ENCODE measurements at regions not wholly inside any gene's neighbourhood (a gene's known extent, or its start where the extent isn't known, plus 50 kb on each side); places are given as distances from the start of the nearest gene placed in this dataset.

DNA sequence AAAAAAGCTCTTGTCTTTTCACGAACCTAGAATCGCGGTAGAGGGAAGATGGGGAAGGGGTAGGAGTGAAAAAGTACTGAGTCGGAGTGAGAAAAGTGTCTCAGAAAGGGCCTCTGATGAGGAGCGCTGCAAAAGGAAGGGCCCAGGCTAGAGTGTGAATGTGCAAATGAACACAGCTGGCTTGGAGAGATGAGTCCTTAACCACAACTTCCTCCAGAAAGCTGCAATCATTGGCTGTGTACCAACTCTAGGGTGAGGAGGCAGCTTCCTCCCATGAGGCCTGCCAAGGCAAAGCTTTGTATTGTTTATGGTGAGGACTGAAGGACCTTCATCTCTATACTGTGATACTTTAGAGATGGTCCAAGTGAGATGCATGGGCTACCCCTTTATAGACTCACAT is 566.9 kb upstream of the ANO5 start:
- no peak for DNase-seq (ENCODE audit: low read depth in 1 of 2, low spot score in 1 of 2)
- in situ Hi-C loops (cut with HindIII; ENCODE audit: low pct_unique_long_range_greater_than_20kb, low sequenced_read_pairs), result no loop called here
- TF ChIP-seq JUND (IDR thresholded peaks at IDR 0.05; ENCODE audit: low read depth), result no peak

GRCh38 chr11:21628641-21629040 is 564.2 kb upstream of the ANO5 start:
- TF ChIP-seq JUND (IDR thresholded peaks at IDR 0.05; ENCODE audit: low read depth), result no peak
- in situ Hi-C loops (cut with HindIII; ENCODE audit: low pct_unique_long_range_greater_than_20kb, low sequenced_read_pairs), result no loop called here
- DNase-seq (ENCODE audit: low read depth in 1 of 2, low spot score in 1 of 2), result no peak

- no peak for DNase-seq (ENCODE audit: low read depth in 1 of 2, low spot score in 1 of 2)
- no peak for TF ChIP-seq JUND (IDR thresholded peaks at IDR 0.05; ENCODE audit: low read depth)
- in situ Hi-C loops (cut with HindIII; ENCODE audit: low pct_unique_long_range_greater_than_20kb, low sequenced_read_pairs), result no loop called here
Measured at GRCh38 chr11:21630934-21631478, 561.9 kb upstream of the ANO5 start.

- in situ Hi-C loops (cut with HindIII; ENCODE audit: low pct_unique_long_range_greater_than_20kb, low sequenced_read_pairs), result no loop called here
- no peak for TF ChIP-seq JUND (IDR thresholded peaks at IDR 0.05; ENCODE audit: low read depth)
- no peak for DNase-seq (ENCODE audit: low read depth in 1 of 2, low spot score in 1 of 2)
Measured at GRCh38 chr11:21631991-21632390, 560.9 kb upstream of the ANO5 start.

GRCh38 chr11:21634491-21634890 is 558.4 kb upstream of the ANO5 start:
- in situ Hi-C loops (cut with HindIII; ENCODE audit: low pct_unique_long_range_greater_than_20kb, low sequenced_read_pairs), result no loop called here
- TF ChIP-seq JUND (IDR thresholded peaks at IDR 0.05; ENCODE audit: low read depth), result no peak
- DNase-seq (ENCODE audit: low read depth in 1 of 2, low spot score in 1 of 2), result no peak

GRCh38 chr11:21634956-21635355 is 557.9 kb upstream of the ANO5 start:
- in situ Hi-C loops (cut with HindIII; ENCODE audit: low pct_unique_long_range_greater_than_20kb, low sequenced_read_pairs), result no loop called here
- no peak for DNase-seq (ENCODE audit: low read depth in 1 of 2, low spot score in 1 of 2)
- TF ChIP-seq JUND (IDR thresholded peaks at IDR 0.05; ENCODE audit: low read depth), result no peak

DNA sequence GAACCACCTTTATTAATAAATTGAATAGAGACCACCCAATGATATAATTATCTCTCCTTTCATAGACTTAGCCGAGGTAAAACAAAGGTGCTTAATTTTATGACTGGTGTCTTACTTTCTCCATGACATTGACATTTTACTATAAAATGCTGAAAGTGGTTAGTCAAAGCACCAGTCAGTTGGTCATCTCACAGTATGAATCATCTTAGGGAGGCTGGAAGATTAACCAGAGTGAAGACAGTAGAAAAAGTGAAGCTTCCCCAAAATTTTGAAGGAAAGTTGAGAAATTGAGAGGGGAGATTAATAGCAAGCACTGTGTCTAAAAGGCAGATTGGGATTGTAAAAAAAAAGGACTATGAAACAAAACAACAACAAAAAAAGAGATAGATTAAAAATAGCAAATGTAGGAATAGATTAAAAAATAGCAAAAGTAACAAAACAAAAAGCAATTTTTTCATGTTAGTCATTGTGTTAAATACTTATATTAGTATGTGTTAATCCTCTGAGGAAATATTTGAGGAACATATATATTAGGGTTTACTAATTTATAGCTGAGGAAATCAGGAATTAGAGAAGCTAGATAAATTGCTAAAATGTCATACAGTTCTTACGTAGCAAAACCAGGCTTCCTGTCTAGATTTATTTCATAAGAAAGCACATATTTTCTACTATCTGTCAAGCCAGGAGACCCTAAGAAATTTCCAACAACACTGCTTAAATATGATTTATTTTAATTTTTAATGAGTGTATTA is 557.3 kb upstream of the ANO5 start:
- no peak for DNase-seq (ENCODE audit: low read depth in 1 of 2, low spot score in 1 of 2)
- in situ Hi-C loops (cut with HindIII; ENCODE audit: low pct_unique_long_range_greater_than_20kb, low sequenced_read_pairs), result no loop called here
- no peak for TF ChIP-seq JUND (IDR thresholded peaks at IDR 0.05; ENCODE audit: low read depth)

DNA sequence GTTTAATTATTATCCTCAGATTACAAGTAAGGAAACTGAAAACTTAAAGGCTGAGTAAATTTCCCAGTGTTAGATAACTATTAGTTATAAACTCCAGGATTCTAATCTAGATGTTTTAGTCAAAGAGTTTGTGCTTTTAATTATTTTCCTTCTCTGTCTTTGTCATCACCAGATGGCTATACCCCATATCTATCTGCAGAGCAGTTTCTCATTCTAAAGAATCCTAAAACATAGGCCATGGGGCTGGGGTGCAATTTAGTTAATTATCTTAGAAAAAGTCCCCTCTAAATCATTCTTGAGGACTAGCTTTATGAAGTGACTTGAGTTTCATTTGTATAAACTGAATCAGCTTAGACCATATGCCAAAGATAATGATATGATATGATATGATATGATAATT is 556.3 kb upstream of the ANO5 start:
- TF ChIP-seq JUND (IDR thresholded peaks at IDR 0.05; ENCODE audit: low read depth), result no peak
- no peak for DNase-seq (ENCODE audit: low read depth in 1 of 2, low spot score in 1 of 2)
- in situ Hi-C loops (cut with HindIII; ENCODE audit: low pct_unique_long_range_greater_than_20kb, low sequenced_read_pairs), result no loop called here

GRCh38 chr11:21640491-21640890 is 552.4 kb upstream of the ANO5 start:
- DNase-seq (ENCODE audit: low read depth in 1 of 2, low spot score in 1 of 2), result no peak
- TF ChIP-seq JUND (IDR thresholded peaks at IDR 0.05; ENCODE audit: low read depth), result no peak
- in situ Hi-C loops (cut with HindIII; ENCODE audit: low pct_unique_long_range_greater_than_20kb, low sequenced_read_pairs), result no loop called here

DNA sequence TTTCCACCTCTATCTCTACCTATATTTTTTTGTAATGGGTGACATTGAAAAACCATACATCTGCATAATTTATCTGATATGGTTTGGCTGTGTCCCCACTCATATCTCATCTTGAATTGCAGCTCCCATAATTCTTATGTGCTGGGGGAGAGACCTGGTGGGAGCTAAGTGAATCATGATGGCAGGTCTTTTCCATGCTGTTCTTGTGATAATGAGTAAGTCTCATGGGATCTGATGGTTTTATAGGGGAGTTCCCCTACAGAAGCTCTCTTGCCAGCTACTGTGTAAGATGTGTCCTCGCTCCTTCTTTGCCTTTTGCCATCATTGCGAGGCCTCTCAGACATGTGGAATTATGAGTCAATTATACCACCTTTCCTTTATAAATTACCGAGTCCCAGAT is 551.0 kb upstream of the ANO5 start:
- no peak for TF ChIP-seq JUND (IDR thresholded peaks at IDR 0.05; ENCODE audit: low read depth)
- no peak for DNase-seq (ENCODE audit: low read depth in 1 of 2, low spot score in 1 of 2)
- in situ Hi-C loops (cut with HindIII; ENCODE audit: low pct_unique_long_range_greater_than_20kb, low sequenced_read_pairs), result no loop called here

GRCh38 chr11:21646351-21646750 is 546.5 kb upstream of the ANO5 start:
- DNase-seq (ENCODE audit: low read depth in 1 of 2, low spot score in 1 of 2), result no peak
- no peak for TF ChIP-seq JUND (IDR thresholded peaks at IDR 0.05; ENCODE audit: low read depth)
- in situ Hi-C loops (cut with HindIII; ENCODE audit: low pct_unique_long_range_greater_than_20kb, low sequenced_read_pairs), result no loop called here

DNA sequence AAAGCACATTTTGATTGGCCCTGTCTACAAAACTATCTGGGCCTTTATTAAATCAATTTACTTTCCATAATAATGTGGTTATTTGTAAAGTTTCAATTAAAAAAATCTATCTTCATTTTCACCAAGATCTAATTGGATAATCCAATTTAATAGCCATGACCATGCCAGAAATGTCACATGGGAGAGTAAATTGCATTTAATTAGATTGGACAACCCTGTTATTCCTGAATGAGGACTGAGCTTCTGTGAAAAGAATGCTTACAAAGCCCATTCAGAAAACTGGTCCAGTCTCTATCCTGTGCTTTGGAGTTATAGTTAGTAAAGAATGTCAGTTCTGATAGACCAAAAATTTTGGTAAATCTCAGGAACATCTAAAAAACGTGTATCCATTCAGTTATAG is 541.9 kb upstream of the ANO5 start:
- no peak for TF ChIP-seq JUND (IDR thresholded peaks at IDR 0.05; ENCODE audit: low read depth)
- DNase-seq (ENCODE audit: low read depth in 1 of 2, low spot score in 1 of 2), result no peak
- in situ Hi-C loops (cut with HindIII; ENCODE audit: low pct_unique_long_range_greater_than_20kb, low sequenced_read_pairs), result no loop called here

GRCh38 chr11:21653951-21654421 is 538.9 kb upstream of the ANO5 start:
- no peak for DNase-seq (ENCODE audit: low read depth in 1 of 2, low spot score in 1 of 2)
- in situ Hi-C loops (cut with HindIII; ENCODE audit: low pct_unique_long_range_greater_than_20kb, low sequenced_read_pairs), result no loop called here
- no peak for TF ChIP-seq JUND (IDR thresholded peaks at IDR 0.05; ENCODE audit: low read depth)

DNA sequence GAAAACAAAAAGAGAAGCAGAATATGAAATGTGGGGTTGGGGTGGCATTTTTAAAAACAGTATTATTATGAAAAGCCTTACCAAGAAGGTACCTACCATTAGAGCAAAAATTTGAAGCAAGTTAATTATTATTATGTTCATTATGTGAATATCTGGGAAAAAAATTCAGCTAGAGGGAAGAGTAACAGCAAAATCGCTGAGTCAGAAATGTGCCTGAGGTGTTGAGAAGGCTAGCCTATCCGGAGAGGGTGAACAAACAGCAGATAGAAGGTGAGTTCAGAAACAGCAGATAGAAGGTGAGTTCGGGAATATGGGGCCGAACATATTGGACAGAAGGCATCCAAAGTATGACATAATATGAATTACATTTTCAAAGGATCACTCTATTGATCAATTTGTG is 536.8 kb upstream of the ANO5 start:
- no peak for DNase-seq (ENCODE audit: low read depth in 1 of 2, low spot score in 1 of 2)
- TF ChIP-seq JUND (IDR thresholded peaks at IDR 0.05; ENCODE audit: low read depth), result no peak
- in situ Hi-C loops (cut with HindIII; ENCODE audit: low pct_unique_long_range_greater_than_20kb, low sequenced_read_pairs), result no loop called here
